ENCODE measurements at regions not wholly inside any gene's neighbourhood (a gene's known extent, or its start where the extent isn't known, plus 50 kb on each side); places are given as distances from the start of the nearest gene placed in this dataset.
A peak's percentile ranks its signal among the peaks of the same experiment; 100 is the strongest.

GRCh38 chr20:22791396-22791795 lies 207.0 kb upstream of the FOXA2 start:
- DNase-seq (ENCODE audit: low read depth in 2 of 2) = no peak

GRCh38 chr20:22791877-22792525 lies 207.6 kb upstream of the FOXA2 start:
- DNase-seq (ENCODE audit: low read depth in 2 of 2) = no peak

- no peak for DNase-seq (ENCODE audit: low read depth in 2 of 2)
Observed at GRCh38 chr20:22794200-22794599, 209.8 kb upstream of the FOXA2 start.

DNA sequence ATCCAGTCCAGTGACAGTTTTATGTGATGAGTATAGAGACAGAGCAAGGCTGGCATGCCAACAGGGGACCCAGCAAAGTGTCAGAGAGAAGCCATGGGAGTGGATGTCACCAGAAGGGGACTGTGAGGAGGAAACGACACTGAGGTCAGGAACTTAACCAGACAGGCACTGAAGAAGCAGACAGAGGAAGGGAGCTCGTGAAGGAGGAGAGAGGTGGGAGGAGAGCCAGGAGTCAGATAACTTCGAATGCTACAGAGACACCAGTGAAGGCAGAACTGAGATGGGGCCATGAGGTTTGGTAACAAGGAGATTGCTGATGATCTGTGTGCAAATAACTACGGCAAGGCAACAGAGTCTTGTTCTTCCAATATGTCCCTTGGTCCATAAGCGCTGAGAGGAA lies 211.1 kb upstream of the FOXA2 start:
- no peak for DNase-seq (ENCODE audit: low read depth in 2 of 2)

DNA sequence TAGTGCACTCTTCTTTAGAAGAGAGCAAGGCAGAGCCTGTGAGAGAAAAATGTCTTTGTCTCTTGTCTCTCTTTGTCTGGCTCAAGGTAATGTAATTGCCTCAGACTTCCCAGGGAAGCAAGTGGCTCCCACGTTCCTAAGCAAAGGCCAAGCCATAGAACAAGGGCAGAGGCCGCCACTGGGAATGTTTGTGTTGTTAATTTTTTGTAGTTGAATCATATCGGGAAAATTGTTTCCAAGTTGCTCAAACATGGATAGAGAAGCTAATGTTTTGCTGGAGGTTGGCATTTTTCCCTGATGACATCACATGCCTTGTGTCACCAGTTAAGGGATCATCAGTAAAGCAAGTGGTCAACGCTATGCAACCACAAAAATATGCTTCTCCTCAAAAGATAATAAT lies 211.5 kb upstream of the FOXA2 start:
- DNase-seq (ENCODE audit: low read depth in 2 of 2) = peak; percentile 94 to 95

DNA sequence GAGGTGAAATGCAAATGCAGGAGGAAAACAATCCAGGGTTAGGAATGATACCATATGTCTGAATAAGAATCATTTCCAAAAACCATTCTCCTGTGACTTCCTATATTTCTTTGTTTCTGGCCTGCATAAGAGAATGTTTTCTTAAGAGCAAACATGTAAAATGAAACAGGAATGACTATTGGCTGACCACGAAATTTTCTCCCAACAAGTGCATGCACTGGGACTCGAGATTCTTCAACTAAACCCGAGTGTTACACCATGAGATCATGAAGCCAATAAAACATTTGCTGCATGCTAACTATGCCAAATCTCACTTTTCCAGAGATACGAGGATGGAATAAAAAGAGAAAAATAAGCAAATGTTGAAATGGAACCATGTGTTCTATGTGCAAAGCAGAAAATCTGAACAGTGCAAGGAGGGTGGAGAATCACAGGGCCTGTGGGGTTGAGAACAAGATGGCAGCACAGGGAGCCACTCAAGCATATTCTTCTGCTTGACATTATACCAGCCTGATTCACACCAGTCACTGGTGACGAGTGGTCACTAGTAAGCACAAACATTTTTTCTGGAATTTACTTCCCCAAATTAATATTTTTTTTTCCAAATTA lies 212.2 kb upstream of the FOXA2 start:
- DNase-seq (ENCODE audit: low read depth in 2 of 2) = peak; percentile 40 to 51

GRCh38 chr20:22797103-22797502 lies 212.7 kb upstream of the FOXA2 start:
- DNase-seq (ENCODE audit: low read depth in 2 of 2) = no peak

GRCh38 chr20:22799687-22800086 lies 215.3 kb upstream of the FOXA2 start:
- no peak for DNase-seq (ENCODE audit: low read depth in 2 of 2)

DNA sequence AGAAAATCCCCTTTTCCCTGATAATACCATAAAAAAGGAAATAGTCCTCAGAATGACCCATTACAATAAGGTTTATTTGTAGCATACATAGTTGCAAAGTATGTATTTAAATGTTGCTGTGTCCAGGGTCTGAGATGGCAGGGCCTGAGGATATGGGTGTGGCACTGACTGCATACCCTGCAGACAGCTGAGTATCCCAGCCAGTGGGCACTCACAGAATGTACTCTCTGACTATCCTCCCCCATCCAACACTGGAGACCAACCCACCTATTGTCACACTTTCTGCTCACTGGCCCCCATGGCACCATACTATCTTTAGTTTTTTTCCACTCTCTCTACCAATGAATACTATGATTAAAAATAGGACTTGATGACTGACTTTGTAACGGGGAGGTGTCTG lies 215.8 kb upstream of the FOXA2 start:
- no peak for DNase-seq (ENCODE audit: low read depth in 2 of 2)

GRCh38 chr20:22801528-22801927 lies 217.2 kb upstream of the FOXA2 start:
- no peak for DNase-seq (ENCODE audit: low read depth in 2 of 2)

GRCh38 chr20:22802296-22802695 lies 217.9 kb upstream of the FOXA2 start:
- DNase-seq (ENCODE audit: low read depth in 2 of 2) = no peak

DNA sequence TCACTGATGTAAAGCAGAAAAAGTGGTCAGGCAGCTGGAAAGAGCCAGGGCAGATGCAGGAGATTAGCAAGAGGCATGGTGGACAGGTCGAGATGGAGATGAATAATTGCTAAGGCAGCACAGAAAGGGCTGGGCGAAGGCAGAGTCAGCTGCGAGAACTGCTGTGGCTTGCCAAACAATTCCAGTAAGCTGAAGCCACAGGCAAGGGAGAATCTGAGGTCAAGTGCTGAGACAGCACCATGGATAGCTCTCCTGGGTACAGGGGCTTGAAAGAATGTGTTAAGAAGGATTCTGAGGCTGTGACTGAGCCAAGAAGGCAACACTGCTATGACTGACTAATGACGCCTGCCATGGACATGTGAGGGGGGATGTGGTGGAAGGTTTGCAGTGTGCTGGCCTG lies 220.8 kb upstream of the FOXA2 start:
- peak; percentile 85 to 86 for DNase-seq (ENCODE audit: low read depth in 2 of 2)

DNA sequence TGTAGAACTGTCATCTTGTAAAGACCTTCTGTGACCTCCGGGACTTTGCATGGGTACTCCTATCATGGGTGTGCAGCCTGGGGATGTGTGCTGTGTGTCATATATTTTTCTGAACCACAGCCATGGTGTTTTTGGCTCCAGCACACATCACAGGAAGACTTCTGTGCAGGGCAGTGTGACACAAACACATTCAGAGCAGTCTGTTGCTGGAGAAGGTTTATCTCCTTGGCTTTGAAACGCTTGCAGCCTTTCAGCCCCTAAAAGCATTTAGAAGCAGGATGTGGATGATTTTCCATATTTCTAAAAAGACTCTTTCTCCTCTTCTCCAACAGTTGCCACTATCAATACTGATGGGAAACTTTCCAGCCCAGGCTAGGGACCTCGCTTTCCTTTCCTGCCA lies 221.6 kb upstream of the FOXA2 start:
- DNase-seq (ENCODE audit: low read depth in 2 of 2) = no peak

DNA sequence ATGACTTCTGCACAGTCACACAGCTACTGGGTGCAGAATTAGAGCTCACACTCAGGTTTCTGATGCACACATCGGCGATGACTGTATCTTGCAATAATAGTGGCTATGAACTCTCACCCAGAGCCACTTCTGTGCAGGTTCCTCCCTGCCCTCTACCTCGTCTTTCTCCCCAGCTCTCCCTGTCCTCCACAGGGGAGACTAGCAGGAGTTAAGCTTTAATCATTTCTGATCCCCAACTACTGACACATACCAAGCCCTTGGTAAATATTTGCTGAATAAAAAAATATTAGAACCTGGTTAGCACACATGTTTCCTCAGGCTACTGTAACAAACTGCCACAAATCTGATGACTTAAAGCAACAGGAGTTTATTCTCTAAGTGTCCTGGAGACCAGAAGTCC lies 222.7 kb upstream of the FOXA2 start:
- no peak for DNase-seq (ENCODE audit: low read depth in 2 of 2)

GRCh38 chr20:22807646-22808244 lies 223.4 kb upstream of the FOXA2 start:
- no peak for DNase-seq (ENCODE audit: low read depth in 2 of 2)

- no peak for DNase-seq (ENCODE audit: low read depth in 2 of 2)
Observed at GRCh38 chr20:22808628-22809027, 224.3 kb upstream of the FOXA2 start.

DNA sequence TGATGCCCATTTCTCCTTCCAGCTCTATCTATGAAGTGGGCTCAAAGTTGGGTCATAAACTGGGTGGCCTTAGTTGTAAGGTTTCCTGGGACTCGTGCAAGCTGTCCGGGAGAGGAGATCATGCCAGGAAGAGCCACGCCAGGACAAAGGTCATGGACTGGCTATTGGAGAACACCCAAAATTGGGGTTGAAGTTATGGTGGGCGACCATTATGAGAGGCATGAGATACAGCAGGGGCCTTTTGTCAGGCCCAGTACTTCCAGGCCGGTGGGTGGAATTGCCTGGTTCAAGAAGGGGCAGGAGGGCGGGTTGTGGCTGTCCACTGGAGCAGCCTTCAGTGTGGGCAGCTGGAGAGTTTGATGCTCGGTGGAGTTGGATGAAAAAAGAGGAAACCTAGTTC lies 225.1 kb upstream of the SSTR4 start:
- no peak for DNase-seq (ENCODE audit: low read depth in 2 of 2)

DNA sequence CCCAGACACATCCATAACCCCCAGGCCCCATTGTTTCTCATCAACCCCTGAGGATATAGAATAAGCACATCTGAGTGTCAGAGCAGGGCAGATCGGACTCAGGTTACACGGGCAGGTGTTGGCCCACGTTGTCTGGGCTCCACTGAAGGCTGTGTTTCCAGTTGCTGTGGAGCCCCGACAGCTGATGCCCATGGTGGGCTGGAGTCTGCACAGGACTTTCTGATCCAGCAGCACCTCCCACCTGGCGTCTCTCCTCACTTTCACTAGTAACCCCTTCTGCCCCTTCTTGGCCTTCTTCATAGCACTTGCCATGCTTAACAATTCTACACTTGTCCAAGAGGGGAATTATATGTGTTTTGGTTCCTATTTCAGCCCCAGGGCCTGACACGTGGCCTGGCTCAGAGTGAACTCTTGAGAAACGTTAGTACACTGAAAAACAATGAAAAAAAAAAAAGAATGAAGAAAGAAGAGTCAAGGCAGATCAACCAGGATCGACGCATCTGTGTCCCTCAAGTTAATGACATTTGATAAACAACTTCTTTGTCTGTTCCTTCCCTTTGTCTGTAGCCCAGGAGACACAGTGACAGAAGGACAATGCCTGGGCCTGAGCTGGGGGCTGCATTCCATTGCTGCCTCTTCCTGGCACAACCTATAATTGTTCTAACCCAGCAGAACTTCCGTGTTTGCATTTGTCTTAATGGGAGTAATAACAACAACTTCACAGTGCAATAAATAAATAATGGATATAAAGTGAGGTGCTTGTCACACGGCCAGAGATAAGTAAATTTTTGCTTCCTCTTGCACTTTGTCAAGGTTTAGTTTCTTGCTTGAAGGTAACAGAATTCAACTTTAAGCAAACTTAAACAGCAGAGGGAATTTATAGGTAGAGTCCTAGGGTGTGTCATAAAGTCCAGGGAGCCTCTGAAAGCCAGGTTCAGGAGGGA lies 224.2 kb upstream of the SSTR4 start:
- DNase-seq (ENCODE audit: low read depth in 2 of 2) = no peak

DNA sequence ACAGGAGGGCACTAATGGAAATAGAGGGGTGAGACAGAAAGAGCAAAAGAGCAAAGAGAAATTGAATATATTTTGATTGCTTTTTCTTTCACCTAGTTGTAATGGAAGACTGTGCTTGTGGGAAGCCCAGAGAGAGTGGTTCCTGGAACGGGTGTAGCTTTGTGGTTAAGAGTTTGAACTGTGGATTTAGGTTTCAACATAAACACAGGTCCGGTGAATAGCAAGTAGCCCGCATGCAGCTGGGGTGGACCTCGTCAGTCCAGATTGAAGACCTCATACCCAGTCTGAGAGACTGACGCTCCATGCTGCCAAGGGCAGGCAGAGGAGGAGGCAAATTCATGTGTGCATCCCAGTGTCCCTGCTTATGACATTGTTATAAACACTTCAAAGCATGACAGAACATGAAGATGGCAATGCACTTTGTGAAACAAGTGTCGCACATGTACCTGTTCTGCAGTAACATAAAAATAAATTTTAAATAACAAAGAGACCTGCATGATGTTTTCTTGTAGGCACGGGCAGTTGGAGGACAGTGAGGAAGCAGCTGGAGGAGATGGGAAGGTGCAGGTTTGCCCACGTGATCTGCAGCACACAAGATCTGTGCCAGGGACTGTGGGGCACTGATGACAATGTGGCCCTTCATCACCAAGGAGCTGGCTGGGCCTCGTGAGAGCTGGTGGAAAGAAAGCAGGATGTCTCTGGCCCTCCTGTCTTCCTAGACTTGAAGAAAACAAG lies 220.5 kb upstream of the SSTR4 start:
- DNase-seq (ENCODE audit: low read depth in 2 of 2) = no peak

- no peak for DNase-seq (ENCODE audit: low read depth in 2 of 2)
Observed at GRCh38 chr20:22815206-22815551, 219.9 kb upstream of the SSTR4 start.

DNA sequence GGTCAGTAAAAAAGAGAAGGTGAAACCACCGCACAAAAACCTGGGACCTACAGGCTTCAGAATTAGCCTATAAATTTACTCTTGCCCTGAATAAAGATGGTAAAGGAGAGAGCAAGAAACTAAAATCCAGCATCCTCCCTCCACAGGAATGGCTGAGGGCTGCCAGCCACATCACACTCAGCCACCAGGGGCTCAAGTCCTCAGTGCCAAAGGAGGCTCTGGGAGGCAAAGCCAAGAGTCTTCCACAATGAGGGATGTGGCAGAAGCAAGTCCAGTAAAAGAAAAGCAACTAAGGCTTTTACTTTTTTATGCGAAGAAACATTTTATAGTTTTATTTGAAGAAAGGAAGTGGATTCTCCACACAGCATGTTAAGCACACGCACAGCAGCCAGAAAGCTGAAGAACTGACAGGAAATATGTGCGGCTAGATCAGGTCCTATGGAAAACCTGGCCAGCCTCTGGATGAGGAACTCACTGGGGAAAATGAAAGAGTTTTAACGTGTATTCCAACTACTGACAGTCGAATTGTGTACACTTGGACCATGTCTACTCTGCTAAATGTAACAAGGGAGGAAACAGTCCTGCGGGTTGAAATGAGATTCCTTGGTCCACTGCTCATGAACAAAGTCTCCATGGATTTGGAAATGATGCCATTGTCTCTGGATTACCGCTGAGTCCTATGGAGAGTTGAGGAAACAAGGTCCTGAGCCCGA lies 219.4 kb upstream of the SSTR4 start:
- no peak for DNase-seq (ENCODE audit: low read depth in 2 of 2)
